Caco-2 (cell line): ENCODE measurements at regions not wholly inside any gene's neighbourhood (a gene's known extent, or its start where the extent isn't known, plus 50 kb on each side); places are given as distances from the start of the nearest gene placed in this dataset.

Experiments
- BruUV-seq: library from RNA; stranded (reverse); fragments of 400-500 nt; replicated peaks from 2 replicates; lab custom pipeline; 2021; lab: Mats Ljungman, UMichigan
- CTCF ChIA-PET: fragments of 300-600 bp; sonication (Branson Sonifier 250); formaldehyde crosslinking; loops from one replicate; lab custom pipeline; 2022; ENCODE audit warnings: antibody characterized with exemption; lab: Charles Lee
- POLR2A ChIA-PET: fragments of 300-600 bp; sonication (Branson Sonifier 250); formaldehyde crosslinking; loops from one replicate; lab custom pipeline; 2022; ENCODE audit warnings: antibody characterized with exemption; lab: Charles Lee
- DNase-seq, 2 experiments: peaks; one replicate each; pipeline versions ENCODE4 v3.0.0 to v3.0.0-alpha.2; 2020 to 2022
- H3K27me3 ChIP-seq: replicated peaks from 2 replicates; pipeline ENCODE4 v1.6.0; 2011; ENCODE audit warnings: low read length; ENCODE audit not compliant: control insufficient read depth, insufficient read depth
- H3K36me3 ChIP-seq: 2 replicates; pipeline ENCODE4 v1.5.1; 2011; ENCODE audit warnings: low read length; ENCODE audit not compliant: control insufficient read depth, insufficient read depth
- H3K4me1 ChIP-seq: fragments of 250-450 bp; sonication (Bioruptor Pico); 2 replicates; pipeline ENCODE4 v1.5.1; 2020; ENCODE audit warnings: mild to moderate bottlenecking
- H3K4me3 ChIP-seq: 2 replicates; pipeline ENCODE4 v1.5.1; 2011; ENCODE audit warnings: low read depth, mild to moderate bottlenecking, control low read depth, low read length
- H3K9me3 ChIP-seq: fragments of 250-450 bp; sonication (Bioruptor Pico); 2 replicates; pipeline ENCODE4 v1.5.1; 2020; ENCODE audit warnings: mild to moderate bottlenecking, moderate library complexity
- H3K27ac Mint-ChIP-seq: one replicate; pipeline ENCODE4 v1.8.0; 2022; ENCODE audit warnings: mixed read lengths; ENCODE audit not compliant: unreplicated experiment
- H3K27me3 Mint-ChIP-seq: one replicate; pipeline ENCODE4 v1.8.0; 2022; ENCODE audit warnings: mixed read lengths; ENCODE audit not compliant: insufficient read depth, unreplicated experiment
- H3K36me3 Mint-ChIP-seq: one replicate; pipeline ENCODE4 v1.8.0; 2022; ENCODE audit warnings: mild to moderate bottlenecking, mixed read lengths; ENCODE audit not compliant: insufficient read depth, unreplicated experiment
- H3K4me1 Mint-ChIP-seq: one replicate; pipeline ENCODE4 v1.8.0; 2022; ENCODE audit warnings: low read depth, mixed read lengths; ENCODE audit not compliant: unreplicated experiment
- H3K4me3 Mint-ChIP-seq: one replicate; pipeline ENCODE4 v1.8.0; 2022; ENCODE audit warnings: mild to moderate bottlenecking, moderate library complexity, mixed read lengths; ENCODE audit not compliant: unreplicated experiment
- H3K9me3 Mint-ChIP-seq: one replicate; pipeline ENCODE4 v1.8.0; 2022; ENCODE audit warnings: mixed read lengths; ENCODE audit not compliant: unreplicated experiment
- intact Hi-C: fragments of 100-400 bp; cut with micrococcal nuclease; formaldehyde crosslinking; loops from one replicate; pipeline ENCODE4 v1.10.0; 2022; ENCODE audit not compliant: unreplicated experiment
- TF ChIP-seq, protein P1 (sequence below), 2 experiments: fragments of 200-600 bp in 1 of 2; IDR thresholded peaks; 1 replicate in 1 of 2; 2 replicates in 1 of 2; pipeline versions ENCODE4 v1.5.1 to v1.8.0; 2011 to 2022; ENCODE audit warnings: antibody characterized with exemption in 1 of 2, control low read depth in 1 of 2, inconsistent platforms in 1 of 2, low read depth in 1 of 2, low read length in 1 of 2, mild to moderate bottlenecking in 1 of 2, moderate library complexity in 1 of 2; ENCODE audit not compliant: insufficient read depth in 1 of 2, severe bottlenecking in 1 of 2, unreplicated experiment in 1 of 2

DNA sequence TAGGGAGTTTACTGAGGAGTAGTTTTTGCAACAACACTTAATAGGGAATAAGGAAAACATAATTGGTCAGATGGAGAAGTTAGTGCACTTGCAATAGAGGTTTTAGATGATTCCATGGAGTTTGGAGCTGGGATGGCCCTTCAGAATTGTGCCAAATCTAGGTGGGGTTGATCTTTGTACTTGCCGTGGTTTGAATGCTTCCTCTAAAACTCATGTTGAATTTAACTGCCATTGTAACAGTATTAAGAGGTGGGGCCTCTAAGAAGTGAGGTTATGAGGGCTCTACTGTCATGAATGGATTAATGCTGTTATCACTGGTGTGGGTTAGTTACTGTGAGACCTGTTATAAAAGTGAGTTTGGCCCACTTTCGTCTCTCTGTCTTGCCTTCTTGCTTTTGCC is 94.4 kb upstream of the BOD1L1 start:
- DNase-seq: no peak
- no peaks in the 10 kb centered on the region for H3K4me1 Mint-ChIP-seq
- Histone ChIP-seq H3K36me3 (no peaks in the 10 kb centered on the region), H3K27me3 (no peaks in the 10 kb centered on the region), H3K9me3 (no peaks in the 10 kb centered on the region), H3K4me1 (no peaks in the 10 kb centered on the region), H3K4me3 (no peak overlapping the region)
- no peaks in the 10 kb centered on the region for H3K36me3 Mint-ChIP-seq
- no TSS peak for BruUV-seq
- TF ChIP-seq, protein P1, sequence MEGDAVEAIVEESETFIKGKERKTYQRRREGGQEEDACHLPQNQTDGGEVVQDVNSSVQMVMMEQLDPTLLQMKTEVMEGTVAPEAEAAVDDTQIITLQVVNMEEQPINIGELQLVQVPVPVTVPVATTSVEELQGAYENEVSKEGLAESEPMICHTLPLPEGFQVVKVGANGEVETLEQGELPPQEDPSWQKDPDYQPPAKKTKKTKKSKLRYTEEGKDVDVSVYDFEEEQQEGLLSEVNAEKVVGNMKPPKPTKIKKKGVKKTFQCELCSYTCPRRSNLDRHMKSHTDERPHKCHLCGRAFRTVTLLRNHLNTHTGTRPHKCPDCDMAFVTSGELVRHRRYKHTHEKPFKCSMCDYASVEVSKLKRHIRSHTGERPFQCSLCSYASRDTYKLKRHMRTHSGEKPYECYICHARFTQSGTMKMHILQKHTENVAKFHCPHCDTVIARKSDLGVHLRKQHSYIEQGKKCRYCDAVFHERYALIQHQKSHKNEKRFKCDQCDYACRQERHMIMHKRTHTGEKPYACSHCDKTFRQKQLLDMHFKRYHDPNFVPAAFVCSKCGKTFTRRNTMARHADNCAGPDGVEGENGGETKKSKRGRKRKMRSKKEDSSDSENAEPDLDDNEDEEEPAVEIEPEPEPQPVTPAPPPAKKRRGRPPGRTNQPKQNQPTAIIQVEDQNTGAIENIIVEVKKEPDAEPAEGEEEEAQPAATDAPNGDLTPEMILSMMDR (IDR thresholded peaks at IDR 0.05; ENCODE audit: insufficient read depth in 1 of 2, low read depth in 1 of 2, low read length in 1 of 2, severe bottlenecking in 1 of 2, unreplicated experiment in 1 of 2): no peak
- no peak overlapping the region for H3K4me3 Mint-ChIP-seq
- ChIA-PET POLR2A (no interaction called here), CTCF (no interaction called here)
- H3K27ac Mint-ChIP-seq: no peak overlapping the region
- intact Hi-C loops: no loop called here
- no peaks in the 10 kb centered on the region for H3K9me3 Mint-ChIP-seq
- peaks cover 14% of the 10 kb centered on the region for H3K27me3 Mint-ChIP-seq

DNA sequence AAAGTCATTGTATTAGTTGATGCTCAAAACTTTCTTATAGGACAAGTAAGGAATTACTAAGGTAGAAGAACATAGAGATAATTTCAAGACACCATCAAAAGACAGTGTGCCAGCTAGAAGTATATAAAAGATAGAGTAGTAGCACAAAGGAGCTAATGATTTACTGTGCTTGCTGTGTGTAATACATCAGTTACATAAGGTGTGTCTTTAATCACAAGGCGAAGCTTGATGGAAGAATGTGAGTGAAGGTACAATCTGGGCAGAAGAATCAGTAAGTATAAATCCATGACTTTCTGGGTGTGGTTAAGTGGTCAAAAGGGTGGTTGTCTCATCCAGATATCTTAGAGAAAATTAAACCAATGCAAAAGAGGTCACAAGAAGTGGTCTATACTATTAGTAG is 95.1 kb upstream of the BOD1L1 start:
- TF ChIP-seq, protein P1 (IDR thresholded peaks at IDR 0.05; ENCODE audit: insufficient read depth in 1 of 2, low read depth in 1 of 2, low read length in 1 of 2, severe bottlenecking in 1 of 2, unreplicated experiment in 1 of 2): no peak
- Histone ChIP-seq H3K9me3 (no peaks in the 10 kb centered on the region), H3K27me3 (no peaks in the 10 kb centered on the region), H3K4me3 (no peak overlapping the region), H3K36me3 (no peaks in the 10 kb centered on the region), H3K4me1 (no peaks in the 10 kb centered on the region)
- H3K4me1 Mint-ChIP-seq: no peaks in the 10 kb centered on the region
- no peak for DNase-seq
- H3K27me3 Mint-ChIP-seq: peaks cover 11% of the 10 kb centered on the region
- H3K9me3 Mint-ChIP-seq: no peaks in the 10 kb centered on the region
- no peak overlapping the region for H3K4me3 Mint-ChIP-seq
- ChIA-PET POLR2A (no interaction called here), CTCF (no interaction called here)
- no TSS peak for BruUV-seq
- H3K27ac Mint-ChIP-seq: no peak overlapping the region
- no peaks in the 10 kb centered on the region for H3K36me3 Mint-ChIP-seq
- intact Hi-C loops: no loop called here

DNA sequence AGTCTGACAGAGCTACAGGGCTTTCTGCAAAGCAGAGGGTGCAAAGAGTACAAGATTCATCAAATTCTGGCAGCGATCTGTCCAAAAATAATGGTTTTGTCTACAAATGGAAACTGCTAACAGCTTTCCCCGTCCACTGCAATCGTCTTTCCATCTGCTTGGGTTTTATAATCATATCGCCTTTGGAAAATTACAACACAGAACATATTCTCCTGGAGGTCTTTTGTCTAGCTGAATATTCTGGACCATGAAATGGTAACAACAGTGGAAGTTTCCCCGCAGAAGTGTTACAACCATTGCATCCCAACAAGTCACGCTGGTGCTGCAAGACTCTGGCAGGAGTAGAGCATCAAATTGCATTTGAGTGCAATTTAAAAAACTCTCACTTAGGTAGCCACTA is 101.2 kb upstream of the BOD1L1 start:
- Histone ChIP-seq H3K36me3 (no peaks in the 10 kb centered on the region), H3K9me3 (no peaks in the 10 kb centered on the region), H3K4me1 (no peaks in the 10 kb centered on the region), H3K4me3 (no peak overlapping the region), H3K27me3 (no peaks in the 10 kb centered on the region)
- Mint-ChIP-seq H3K27me3 (peaks cover 7% of the 10 kb centered on the region), H3K4me3 (no peak overlapping the region), H3K36me3 (no peaks in the 10 kb centered on the region), H3K27ac (no peak overlapping the region), H3K9me3 (no peaks in the 10 kb centered on the region), H3K4me1 (no peaks in the 10 kb centered on the region)
- TF ChIP-seq, protein P1 (IDR thresholded peaks at IDR 0.05; ENCODE audit: insufficient read depth in 1 of 2, low read depth in 1 of 2, low read length in 1 of 2, severe bottlenecking in 1 of 2, unreplicated experiment in 1 of 2): no peak
- DNase-seq: no peak
- intact Hi-C loops: no loop called here
- POLR2A ChIA-PET: no interaction called here
- no TSS peak for BruUV-seq
- CTCF ChIA-PET: no interaction called here
